ENCODE measurements at regions not wholly inside any gene's neighbourhood (a gene's known extent, or its start where the extent isn't known, plus 50 kb on each side); places are given as distances from the start of the nearest gene placed in this dataset.
"Not testable (repeated sequence)": the region's sequence is repeated elsewhere in the genome, so short reads cannot be mapped to it uniquely, and the experiment has no call there.

- Histone ChIP-seq H3K4me3 (ENCODE audit: low read length in 2 of 2) (no peak overlapping the region), H3K4me1 (ENCODE audit: control insufficient read depth in 2 of 2, insufficient read depth in 2 of 2, low read length in 2 of 2) (no peaks in the 10 kb centered on the region), H3K27ac (ENCODE audit: low read depth in 2 of 2, low read length in 2 of 2) (no peak overlapping the region), H3K9me3 (ENCODE audit: control insufficient read depth in 2 of 2, low read length in 2 of 2) (peaks cover 5 to 7% of the 10 kb centered on the region in 2 donors), H3K36me3 (ENCODE audit: control insufficient read depth in 2 of 2, insufficient read depth in 2 of 2, low read length in 2 of 2) (no peaks in the 10 kb centered on the region), H3K9ac (ENCODE audit: low read depth in 1 of 2, low read length in 2 of 2) (no peak overlapping the region), H3K27me3 (ENCODE audit: control insufficient read depth in 2 of 2, insufficient read depth in 2 of 2, low read length in 2 of 2) (no peaks in the 10 kb centered on the region)
Observed at GRCh38 chr15:25137013-25137412, 182.2 kb downstream of the SNRPN start.

DNA sequence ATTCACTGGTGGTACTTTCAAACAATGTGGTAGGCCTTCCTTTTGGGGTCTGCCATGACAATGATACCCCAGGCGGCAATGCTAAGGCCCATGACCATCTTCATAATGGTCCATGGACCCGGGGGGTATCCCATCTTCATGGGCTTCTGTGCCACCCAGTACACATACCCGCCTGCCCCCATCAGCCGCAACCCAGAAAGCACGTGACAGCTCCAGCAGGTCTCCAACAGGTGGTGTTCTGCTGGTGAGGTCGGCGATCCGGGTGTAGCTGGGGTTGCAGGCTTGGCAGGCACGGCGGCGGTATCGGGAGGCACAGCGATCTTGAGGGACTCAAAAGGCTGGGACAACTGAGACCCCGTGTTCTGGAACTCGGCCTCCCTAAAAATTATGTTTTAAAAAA lies 214.5 kb downstream of the SNRPN start:
- H3K36me3 ChIP-seq (ENCODE audit: control insufficient read depth in 2 of 2, insufficient read depth in 2 of 2, low read length in 2 of 2), result no peaks in the 10 kb centered on the region
- no peaks in the 10 kb centered on the region for H3K27me3 ChIP-seq (ENCODE audit: control insufficient read depth in 2 of 2, insufficient read depth in 2 of 2, low read length in 2 of 2)
- H3K4me1 ChIP-seq (ENCODE audit: control insufficient read depth in 2 of 2, insufficient read depth in 2 of 2, low read length in 2 of 2), result no peaks in the 10 kb centered on the region
- peaks cover 0 to 7% of the 10 kb centered on the region in 2 donors for H3K9me3 ChIP-seq (ENCODE audit: control insufficient read depth in 2 of 2, low read length in 2 of 2)
- H3K4me3 ChIP-seq (ENCODE audit: low read length in 2 of 2), result no peak overlapping the region
- no peak overlapping the region for H3K9ac ChIP-seq (ENCODE audit: low read depth in 1 of 2, low read length in 2 of 2)
- no peak overlapping the region for H3K27ac ChIP-seq (ENCODE audit: low read depth in 2 of 2, low read length in 2 of 2)

DNA sequence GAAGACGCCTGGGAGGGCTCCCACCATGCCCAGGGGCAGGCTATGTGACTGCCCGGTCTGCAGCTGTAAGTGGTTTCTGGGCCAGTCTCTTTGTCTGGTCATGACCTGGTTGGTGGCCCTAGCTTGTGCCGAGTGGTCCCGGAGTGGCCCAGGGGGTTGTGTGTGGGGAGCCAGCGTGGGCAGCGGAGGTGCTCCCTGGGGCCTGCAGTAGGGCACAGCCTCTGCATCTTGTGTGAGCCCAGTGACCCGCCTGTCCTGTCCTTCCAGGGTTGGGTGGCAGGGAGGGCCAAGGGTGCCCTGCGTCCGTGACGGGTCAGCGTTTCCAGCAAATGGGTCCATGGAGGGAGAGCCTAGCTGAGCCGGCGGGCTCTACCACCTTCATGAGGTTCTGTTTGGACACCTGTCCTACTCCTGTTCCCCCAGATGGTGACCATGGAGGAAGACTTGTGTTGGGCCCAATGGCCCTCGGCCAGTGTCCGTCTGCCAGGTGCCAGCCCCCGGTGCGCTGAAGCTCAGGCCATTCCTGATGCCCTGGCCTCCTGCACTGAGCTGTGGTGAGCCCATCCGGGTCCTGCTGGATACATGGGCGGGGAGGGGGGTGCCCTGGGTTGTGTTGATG lies 215.4 kb downstream of the SNRPN start:
- no peak overlapping the region for H3K9ac ChIP-seq (ENCODE audit: low read depth in 1 of 2, low read length in 2 of 2)
- H3K36me3 ChIP-seq (ENCODE audit: control insufficient read depth in 2 of 2, insufficient read depth in 2 of 2, low read length in 2 of 2), result no peaks in the 10 kb centered on the region
- H3K4me1 ChIP-seq (ENCODE audit: control insufficient read depth in 2 of 2, insufficient read depth in 2 of 2, low read length in 2 of 2), result no peaks in the 10 kb centered on the region
- H3K4me3 ChIP-seq (ENCODE audit: low read length in 2 of 2), result no peak overlapping the region
- H3K27me3 ChIP-seq (ENCODE audit: control insufficient read depth in 2 of 2, insufficient read depth in 2 of 2, low read length in 2 of 2), result no peaks in the 10 kb centered on the region
- H3K27ac ChIP-seq (ENCODE audit: low read depth in 2 of 2, low read length in 2 of 2), result no peak overlapping the region
- H3K9me3 ChIP-seq (ENCODE audit: control insufficient read depth in 2 of 2, low read length in 2 of 2), result peaks cover 0 to 7% of the 10 kb centered on the region in 2 donors

GRCh38 chr15:25170781-25171110 lies 216.0 kb downstream of the SNRPN start:
- H3K4me1 ChIP-seq (ENCODE audit: control insufficient read depth in 2 of 2, insufficient read depth in 2 of 2, low read length in 2 of 2), result no peaks in the 10 kb centered on the region
- H3K9me3 ChIP-seq (ENCODE audit: control insufficient read depth in 2 of 2, low read length in 2 of 2), result peaks cover 3 to 10% of the 10 kb centered on the region in 2 donors
- H3K27ac ChIP-seq (ENCODE audit: low read depth in 2 of 2, low read length in 2 of 2), result no peak overlapping the region
- H3K27me3 ChIP-seq (ENCODE audit: control insufficient read depth in 2 of 2, insufficient read depth in 2 of 2, low read length in 2 of 2), result no peaks in the 10 kb centered on the region
- no peaks in the 10 kb centered on the region for H3K36me3 ChIP-seq (ENCODE audit: control insufficient read depth in 2 of 2, insufficient read depth in 2 of 2, low read length in 2 of 2)
- no peak overlapping the region for H3K4me3 ChIP-seq (ENCODE audit: low read length in 2 of 2)
- H3K9ac ChIP-seq (ENCODE audit: low read depth in 1 of 2, low read length in 2 of 2), result no peak overlapping the region

- no peak overlapping the region for H3K27ac ChIP-seq (ENCODE audit: low read depth in 2 of 2, low read length in 2 of 2)
- H3K27me3 ChIP-seq (ENCODE audit: control insufficient read depth in 2 of 2, insufficient read depth in 2 of 2, low read length in 2 of 2), result no peaks in the 10 kb centered on the region
- no peak overlapping the region for H3K9ac ChIP-seq (ENCODE audit: low read depth in 1 of 2, low read length in 2 of 2)
- H3K4me1 ChIP-seq (ENCODE audit: control insufficient read depth in 2 of 2, insufficient read depth in 2 of 2, low read length in 2 of 2), result no peaks in the 10 kb centered on the region
- H3K4me3 ChIP-seq (ENCODE audit: low read length in 2 of 2), result no peak overlapping the region
- H3K9me3 ChIP-seq (ENCODE audit: control insufficient read depth in 2 of 2, low read length in 2 of 2), result peaks cover 5 to 12% of the 10 kb centered on the region in 2 donors
- no peaks in the 10 kb centered on the region for H3K36me3 ChIP-seq (ENCODE audit: control insufficient read depth in 2 of 2, insufficient read depth in 2 of 2, low read length in 2 of 2)
Observed at GRCh38 chr15:25171111-25171811, 216.5 kb downstream of the SNRPN start.

DNA sequence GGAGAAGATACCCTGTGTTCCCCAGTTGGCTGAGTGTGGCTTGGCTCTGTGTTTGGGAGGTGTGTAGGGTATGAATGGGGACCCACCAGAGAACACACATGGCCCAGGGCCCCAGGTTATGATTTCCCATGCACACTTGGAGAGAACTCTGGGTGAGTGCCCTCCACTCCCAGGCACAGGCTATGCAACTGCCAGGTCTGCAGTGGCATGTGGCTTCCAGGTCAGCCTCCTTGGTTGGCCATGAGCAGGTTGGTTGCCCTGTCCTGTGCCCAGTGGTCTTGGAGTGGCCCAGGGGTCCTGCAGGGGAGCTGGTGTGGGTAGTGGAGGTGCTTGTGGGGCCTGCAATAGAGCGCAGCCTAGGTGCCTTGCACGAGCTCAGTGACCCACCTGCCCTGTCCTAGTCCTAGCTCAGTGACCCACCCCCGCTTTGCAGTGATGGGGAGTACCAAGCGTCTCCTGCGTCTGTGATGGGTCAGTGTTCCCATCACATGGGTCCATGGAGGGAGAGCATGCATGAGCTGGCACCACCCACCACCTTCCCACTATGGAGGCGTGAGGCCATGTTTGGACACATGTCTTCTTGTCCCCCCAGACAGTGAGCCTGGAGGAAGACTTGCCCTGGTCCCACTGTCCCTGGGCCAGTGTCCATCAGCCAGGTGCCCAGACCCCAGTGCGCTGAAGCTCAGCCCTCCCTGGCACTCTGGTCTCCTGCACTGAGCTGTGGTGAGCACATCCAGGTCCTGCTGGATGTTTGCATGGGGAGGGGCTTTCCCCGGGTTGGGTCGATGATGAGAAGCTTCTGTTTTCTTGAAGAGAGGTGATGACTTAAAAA lies 217.3 kb downstream of the SNRPN start:
- Histone ChIP-seq H3K27me3 (ENCODE audit: control insufficient read depth in 2 of 2, insufficient read depth in 2 of 2, low read length in 2 of 2) (no peaks in the 10 kb centered on the region), H3K9me3 (ENCODE audit: control insufficient read depth in 2 of 2, low read length in 2 of 2) (peaks cover 5 to 15% of the 10 kb centered on the region in 2 donors), H3K4me1 (ENCODE audit: control insufficient read depth in 2 of 2, insufficient read depth in 2 of 2, low read length in 2 of 2) (no peaks in the 10 kb centered on the region), H3K4me3 (ENCODE audit: low read length in 2 of 2) (no peak overlapping the region), H3K27ac (ENCODE audit: low read depth in 2 of 2, low read length in 2 of 2) (no peak overlapping the region), H3K9ac (ENCODE audit: low read depth in 1 of 2, low read length in 2 of 2) (no peak overlapping the region), H3K36me3 (ENCODE audit: control insufficient read depth in 2 of 2, insufficient read depth in 2 of 2, low read length in 2 of 2) (no peaks in the 10 kb centered on the region)

- Histone ChIP-seq H3K4me1 (ENCODE audit: control insufficient read depth in 2 of 2, insufficient read depth in 2 of 2, low read length in 2 of 2) (no peaks in the 10 kb centered on the region), H3K9me3 (ENCODE audit: control insufficient read depth in 2 of 2, low read length in 2 of 2) (peaks cover 7 to 18% of the 10 kb centered on the region in 2 donors), H3K27me3 (ENCODE audit: control insufficient read depth in 2 of 2, insufficient read depth in 2 of 2, low read length in 2 of 2) (no peaks in the 10 kb centered on the region), H3K9ac (ENCODE audit: low read depth in 1 of 2, low read length in 2 of 2) (no peak overlapping the region), H3K27ac (ENCODE audit: low read depth in 2 of 2, low read length in 2 of 2) (no peak overlapping the region), H3K36me3 (ENCODE audit: control insufficient read depth in 2 of 2, insufficient read depth in 2 of 2, low read length in 2 of 2) (no peaks in the 10 kb centered on the region), H3K4me3 (ENCODE audit: low read length in 2 of 2) (no peak overlapping the region)
Observed at GRCh38 chr15:25172691-25173090, 217.9 kb downstream of the SNRPN start.

- Histone ChIP-seq H3K4me1 (ENCODE audit: control insufficient read depth in 2 of 2, insufficient read depth in 2 of 2, low read length in 2 of 2) (no peaks in the 10 kb centered on the region), H3K9me3 (ENCODE audit: control insufficient read depth in 2 of 2, low read length in 2 of 2) (peaks cover 10 to 18% of the 10 kb centered on the region in 2 donors), H3K36me3 (ENCODE audit: control insufficient read depth in 2 of 2, insufficient read depth in 2 of 2, low read length in 2 of 2) (no peaks in the 10 kb centered on the region), H3K4me3 (ENCODE audit: low read length in 2 of 2) (no peak overlapping the region), H3K27ac (ENCODE audit: low read depth in 2 of 2, low read length in 2 of 2) (no peak overlapping the region), H3K9ac (ENCODE audit: low read depth in 1 of 2, low read length in 2 of 2) (no peak overlapping the region), H3K27me3 (ENCODE audit: control insufficient read depth in 2 of 2, insufficient read depth in 2 of 2, low read length in 2 of 2) (no peaks in the 10 kb centered on the region)
Observed at GRCh38 chr15:25173241-25174028, 218.6 kb downstream of the SNRPN start.

GRCh38 chr15:25174149-25174548 lies 219.4 kb downstream of the SNRPN start:
- not testable (repeated sequence) for H3K4me3 ChIP-seq (ENCODE audit: low read length in 2 of 2); H3K9ac ChIP-seq (ENCODE audit: low read depth in 1 of 2, low read length in 2 of 2); H3K4me1 ChIP-seq (ENCODE audit: control insufficient read depth in 2 of 2, insufficient read depth in 2 of 2, low read length in 2 of 2); H3K27me3 ChIP-seq (ENCODE audit: control insufficient read depth in 2 of 2, insufficient read depth in 2 of 2, low read length in 2 of 2); H3K27ac ChIP-seq (ENCODE audit: low read depth in 2 of 2, low read length in 2 of 2); H3K36me3 ChIP-seq (ENCODE audit: control insufficient read depth in 2 of 2, insufficient read depth in 2 of 2, low read length in 2 of 2)
- peaks cover 13 to 18% of the 10 kb centered on the region in 2 donors for H3K9me3 ChIP-seq (ENCODE audit: control insufficient read depth in 2 of 2, low read length in 2 of 2)
